A549 (cell line): ENCODE measurements at regions not wholly inside any gene's neighbourhood (a gene's known extent, or its start where the extent isn't known, plus 50 kb on each side); places are given as distances from the start of the nearest gene placed in this dataset.

Source experiments
- CTCF ChIP-seq: fragments of >200 bp; sonication (Bioruptor Twin); formaldehyde crosslinking; IDR thresholded peaks from 3 replicates; pipeline ENCODE4 v1.5.1; 2016
- EHMT2 ChIP-seq: fragments of 200-600 bp; sonication (generic); IDR thresholded peaks from 2 replicates; pipeline ENCODE4 v1.6.1; 2016; ENCODE audit warnings: antibody characterized with exemption, low read depth, mild to moderate bottlenecking, moderate library complexity
- ESRRA ChIP-seq: fragments of 150-350 bp; IDR thresholded peaks from 2 replicates; pipeline ENCODE4 v1.6.1; 2014; ENCODE audit warnings: mild to moderate bottlenecking, low read length, borderline replicate concordance
- ZSCAN20 ChIP-seq: fragments of 250-450 bp; sonication (Bioruptor Pico); IDR thresholded peaks from 2 replicates; pipeline ENCODE4 v1.8.0; 2022; ENCODE audit warnings: mild to moderate bottlenecking, moderate library complexity

GRCh38 chr13:86155756-86156155, 356.5 kb upstream of the SLITRK6 start:
- TF ChIP-seq EHMT2 (no peak), ESRRA (no peak), ZSCAN20 (no peak), CTCF (no peak)
